Fibroblast of mammary gland (primary cell): ENCODE measurements at regions not wholly inside any gene's neighbourhood (a gene's known extent, or its start where the extent isn't known, plus 50 kb on each side); places are given as distances from the start of the nearest gene placed in this dataset.

ENCODE experiments used
- DNase-seq: peaks from one replicate; pipeline ENCODE4 v3.0.0-alpha.2; 2010; ENCODE audit warnings: low read depth
- H3K4me3 ChIP-seq: 2 replicates; pipeline ENCODE4 v1.5.1; 2011; ENCODE audit warnings: low read depth, mild to moderate bottlenecking, low read length, moderate library complexity; ENCODE audit not compliant: control insufficient read depth
- TF ChIP-seq, protein P1 (sequence below): conservative IDR thresholded peaks from 2 replicates; pipeline ENCODE4 v1.5.1; 2011; ENCODE audit warnings: low read depth, low read length, inconsistent platforms; ENCODE audit not compliant: control insufficient read depth, insufficient read depth

DNA sequence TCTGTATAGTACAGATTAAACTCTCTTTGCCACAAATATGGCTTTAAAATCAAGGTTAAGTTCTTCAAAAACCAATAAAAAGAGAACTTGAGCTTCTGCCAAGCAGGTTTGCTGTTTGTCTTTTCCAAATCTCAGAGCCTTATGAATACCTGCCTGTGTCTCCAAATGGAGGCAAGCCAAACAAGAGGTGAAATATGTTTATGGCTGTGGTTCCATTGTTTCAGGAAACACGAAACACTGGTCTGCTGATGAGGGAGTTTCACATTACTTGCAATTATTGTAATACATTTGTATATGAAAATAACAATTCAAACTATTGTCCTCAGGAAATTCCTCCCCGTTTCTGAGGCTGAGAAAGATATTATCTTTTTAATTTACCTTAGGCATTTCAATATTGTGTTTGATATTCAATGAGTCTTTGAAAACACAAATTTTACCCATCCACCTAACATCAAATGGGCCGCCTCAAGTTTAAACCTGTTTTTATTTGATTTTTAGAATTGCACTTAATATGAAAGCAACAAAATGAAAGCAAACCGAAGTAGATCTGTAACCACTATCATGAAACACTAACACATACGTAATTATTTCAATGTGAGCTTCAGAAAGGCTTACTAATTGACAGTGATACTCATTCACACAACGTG lies 359.3 kb downstream of the HGF start:
- no peak overlapping the region for H3K4me3 ChIP-seq
- no peak for DNase-seq
- TF ChIP-seq, protein P1, sequence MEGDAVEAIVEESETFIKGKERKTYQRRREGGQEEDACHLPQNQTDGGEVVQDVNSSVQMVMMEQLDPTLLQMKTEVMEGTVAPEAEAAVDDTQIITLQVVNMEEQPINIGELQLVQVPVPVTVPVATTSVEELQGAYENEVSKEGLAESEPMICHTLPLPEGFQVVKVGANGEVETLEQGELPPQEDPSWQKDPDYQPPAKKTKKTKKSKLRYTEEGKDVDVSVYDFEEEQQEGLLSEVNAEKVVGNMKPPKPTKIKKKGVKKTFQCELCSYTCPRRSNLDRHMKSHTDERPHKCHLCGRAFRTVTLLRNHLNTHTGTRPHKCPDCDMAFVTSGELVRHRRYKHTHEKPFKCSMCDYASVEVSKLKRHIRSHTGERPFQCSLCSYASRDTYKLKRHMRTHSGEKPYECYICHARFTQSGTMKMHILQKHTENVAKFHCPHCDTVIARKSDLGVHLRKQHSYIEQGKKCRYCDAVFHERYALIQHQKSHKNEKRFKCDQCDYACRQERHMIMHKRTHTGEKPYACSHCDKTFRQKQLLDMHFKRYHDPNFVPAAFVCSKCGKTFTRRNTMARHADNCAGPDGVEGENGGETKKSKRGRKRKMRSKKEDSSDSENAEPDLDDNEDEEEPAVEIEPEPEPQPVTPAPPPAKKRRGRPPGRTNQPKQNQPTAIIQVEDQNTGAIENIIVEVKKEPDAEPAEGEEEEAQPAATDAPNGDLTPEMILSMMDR = no peak

DNA sequence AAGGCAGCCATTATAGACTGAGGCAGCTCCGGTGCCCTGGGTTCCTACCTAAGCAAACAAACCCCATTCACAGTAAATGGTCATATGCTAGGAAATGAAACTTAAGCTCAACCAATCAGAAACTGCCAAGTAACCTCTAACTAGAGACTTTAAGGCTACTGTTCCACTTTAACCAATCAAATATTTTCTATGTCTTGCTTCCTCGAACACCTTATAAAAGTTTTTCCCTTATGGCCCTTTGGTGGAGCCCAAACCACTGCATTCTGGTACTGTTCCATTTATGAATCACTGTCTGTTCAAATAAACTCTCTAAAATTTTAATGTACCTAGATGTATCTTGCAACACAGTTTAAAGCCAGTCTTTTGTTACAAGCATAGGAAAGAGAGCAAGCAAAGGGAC lies 361.1 kb downstream of the HGF start:
- no peak overlapping the region for H3K4me3 ChIP-seq
- DNase-seq = no peak
- TF ChIP-seq, protein P1 = no peak

DNA sequence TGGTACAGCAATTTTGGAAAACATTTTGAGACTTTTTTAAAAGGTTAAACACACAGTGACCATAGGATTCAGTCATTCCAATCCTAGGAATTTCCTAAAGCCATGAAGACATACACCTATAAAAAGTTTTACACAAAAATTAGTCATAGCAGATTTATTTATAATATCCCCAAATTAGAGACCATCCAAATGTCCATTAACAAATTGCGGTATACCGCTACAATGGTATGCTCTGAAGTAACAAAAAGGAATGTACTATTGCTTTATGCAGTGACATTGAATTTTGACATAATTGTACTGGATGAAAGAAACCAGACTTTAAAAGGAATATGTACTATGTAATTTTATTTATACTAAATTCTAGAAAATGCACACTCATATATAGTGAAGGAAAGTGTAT lies 362.8 kb downstream of the HGF start:
- no peak for DNase-seq
- TF ChIP-seq, protein P1 = no peak

DNA sequence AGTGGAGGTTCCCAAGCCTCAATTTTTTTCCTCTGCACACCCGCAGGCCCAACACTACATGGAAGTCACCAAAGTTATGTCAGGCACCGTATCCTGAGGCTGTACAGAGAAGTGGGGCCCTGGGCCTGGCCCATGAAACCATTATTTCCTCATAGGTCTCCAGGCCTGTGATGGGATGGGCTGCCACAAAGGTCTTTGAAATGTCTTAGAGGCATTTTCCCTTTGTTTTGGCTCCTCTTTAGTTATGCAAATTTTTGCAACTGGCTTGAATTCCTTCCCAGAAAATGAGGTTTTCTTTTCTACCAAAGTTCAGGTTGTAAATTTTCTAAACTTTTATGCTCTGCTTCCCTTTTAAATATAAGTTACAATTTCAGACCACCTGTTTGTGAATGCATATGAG lies 365.2 kb downstream of the HGF start:
- TF ChIP-seq, protein P1 = no peak
- no peak for DNase-seq
- H3K4me3 ChIP-seq = no peak overlapping the region

More for the DNA sequence above, 362.8 kb downstream of the HGF start:
- H3K4me3 ChIP-seq = no peak overlapping the region

DNA sequence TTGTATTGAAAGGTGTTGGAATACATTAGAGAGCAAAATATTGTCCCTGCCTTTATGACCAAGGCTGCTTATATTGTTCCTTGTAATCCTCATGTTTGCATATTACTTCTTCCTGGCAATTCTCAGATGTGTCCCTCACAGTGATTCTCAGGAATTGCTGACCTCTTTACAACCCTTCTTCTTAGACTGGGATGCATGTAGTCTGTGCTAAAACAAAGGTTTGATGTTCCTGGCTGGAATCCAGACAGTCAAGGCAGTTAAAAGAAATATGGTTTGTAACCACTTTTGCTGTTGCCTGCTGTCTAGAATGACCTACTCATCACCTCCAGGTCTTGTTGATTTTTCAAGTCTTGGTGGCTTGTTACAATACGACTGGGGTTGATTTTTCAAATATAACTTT lies 367.6 kb downstream of the HGF start:
- H3K4me3 ChIP-seq = no peak overlapping the region
- DNase-seq = no peak
- TF ChIP-seq, protein P1 = no peak

DNA sequence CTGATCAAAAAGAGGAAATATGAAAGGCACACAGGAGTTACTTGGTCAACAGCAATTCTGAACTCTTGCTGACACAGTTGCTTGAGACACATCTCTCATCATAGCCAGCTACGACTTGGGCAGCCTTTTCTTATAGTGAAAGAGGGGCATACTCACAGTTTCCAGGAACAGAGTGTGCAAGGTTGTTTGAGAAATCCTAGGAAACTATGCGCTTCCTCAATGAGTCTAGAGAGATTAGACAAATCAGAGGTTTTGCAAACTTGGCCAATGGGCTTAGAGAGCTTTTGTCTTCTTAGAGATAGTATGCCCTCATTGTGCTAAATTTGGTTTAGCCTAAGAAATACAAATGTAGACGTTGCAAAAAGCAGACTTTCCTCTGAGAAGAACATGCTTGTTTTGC lies 370.4 kb downstream of the HGF start:
- TF ChIP-seq, protein P1 = no peak
- no peak for DNase-seq
- H3K4me3 ChIP-seq = no peak overlapping the region

DNA sequence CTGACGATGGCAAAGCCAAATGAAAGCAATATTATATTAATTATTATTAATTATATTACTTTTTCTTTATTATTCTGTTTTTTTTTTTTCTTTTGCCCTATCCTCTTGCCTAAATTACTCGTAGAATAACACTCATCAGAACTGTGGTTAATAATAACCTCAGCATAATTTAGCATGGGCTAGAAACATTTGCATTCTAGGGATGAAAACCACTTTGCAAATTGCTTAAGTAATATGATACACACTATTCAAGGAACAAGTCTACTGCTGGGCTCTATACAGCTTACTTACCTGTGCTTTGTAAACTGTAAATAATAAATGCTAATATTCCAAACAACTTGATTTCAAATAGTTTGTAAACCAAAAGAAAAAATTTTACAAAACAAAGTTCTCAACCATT lies 375.8 kb downstream of the HGF start:
- TF ChIP-seq, protein P1 = no peak
- no peak for DNase-seq
- no peak overlapping the region for H3K4me3 ChIP-seq
